ENCODE measurements at regions not wholly inside any gene's neighbourhood (a gene's known extent, or its start where the extent isn't known, plus 50 kb on each side); places are given as distances from the start of the nearest gene placed in this dataset.

GRCh38 chr4:34035225-34035624 is 2209.1 kb downstream of the ARAP2 start:
- intact Hi-C loops (cut with DNase I; ENCODE audit: low total_unique reads) = no loop called here
- 55 to 73% methylated on average over 1 of the region's 1 CpG for WGBS, 2 donors
- TF ChIP-seq, protein P1, sequence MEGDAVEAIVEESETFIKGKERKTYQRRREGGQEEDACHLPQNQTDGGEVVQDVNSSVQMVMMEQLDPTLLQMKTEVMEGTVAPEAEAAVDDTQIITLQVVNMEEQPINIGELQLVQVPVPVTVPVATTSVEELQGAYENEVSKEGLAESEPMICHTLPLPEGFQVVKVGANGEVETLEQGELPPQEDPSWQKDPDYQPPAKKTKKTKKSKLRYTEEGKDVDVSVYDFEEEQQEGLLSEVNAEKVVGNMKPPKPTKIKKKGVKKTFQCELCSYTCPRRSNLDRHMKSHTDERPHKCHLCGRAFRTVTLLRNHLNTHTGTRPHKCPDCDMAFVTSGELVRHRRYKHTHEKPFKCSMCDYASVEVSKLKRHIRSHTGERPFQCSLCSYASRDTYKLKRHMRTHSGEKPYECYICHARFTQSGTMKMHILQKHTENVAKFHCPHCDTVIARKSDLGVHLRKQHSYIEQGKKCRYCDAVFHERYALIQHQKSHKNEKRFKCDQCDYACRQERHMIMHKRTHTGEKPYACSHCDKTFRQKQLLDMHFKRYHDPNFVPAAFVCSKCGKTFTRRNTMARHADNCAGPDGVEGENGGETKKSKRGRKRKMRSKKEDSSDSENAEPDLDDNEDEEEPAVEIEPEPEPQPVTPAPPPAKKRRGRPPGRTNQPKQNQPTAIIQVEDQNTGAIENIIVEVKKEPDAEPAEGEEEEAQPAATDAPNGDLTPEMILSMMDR (IDR thresholded peaks at IDR 0.05) = no peak
- no peak for TF ChIP-seq POLR2A (IDR thresholded peaks at IDR 0.05)
- no peak for DNase-seq
- Histone ChIP-seq H3K9me3 (no peaks in the 10 kb centered on the region), H3K4me3 (no peak overlapping the region), H3K4me1 (no peaks in the 10 kb centered on the region), H3K27me3 (no peaks in the 10 kb centered on the region), H3K36me3 (ENCODE audit: low read depth, missing control alignments) (no peaks in the 10 kb centered on the region), H3K27ac (no peak overlapping the region)

GRCh38 chr4:34037280-34037679 is 2207.0 kb downstream of the ARAP2 start:
- 41 to 79% methylated on average over 1 of the region's 1 CpG for WGBS, 2 donors
- Histone ChIP-seq H3K36me3 (ENCODE audit: low read depth, missing control alignments) (no peaks in the 10 kb centered on the region), H3K4me1 (no peaks in the 10 kb centered on the region), H3K9me3 (no peaks in the 10 kb centered on the region), H3K4me3 (no peak overlapping the region), H3K27ac (no peak overlapping the region), H3K27me3 (no peaks in the 10 kb centered on the region)
- TF ChIP-seq POLR2A (IDR thresholded peaks at IDR 0.05) = no peak
- intact Hi-C loops (cut with DNase I; ENCODE audit: low total_unique reads) = no loop called here
- no peak for DNase-seq

DNA sequence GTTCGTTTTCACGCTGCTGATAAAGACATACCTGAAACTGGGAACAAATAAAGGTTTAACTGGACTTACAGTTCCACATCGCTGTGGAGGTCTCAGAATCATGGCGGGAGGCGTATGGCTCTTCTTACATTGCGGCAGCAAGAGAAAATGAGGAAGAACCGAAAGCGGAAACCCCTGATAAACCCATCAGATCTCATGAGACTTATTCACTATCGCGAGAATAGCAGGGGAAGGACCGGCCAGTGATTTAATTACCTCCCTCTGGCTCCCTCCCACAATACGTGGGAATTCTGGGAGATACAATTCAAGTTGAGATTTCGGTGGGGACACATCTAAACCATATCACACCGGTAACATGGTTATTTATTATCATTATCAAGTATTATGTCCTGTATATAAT is 2204.5 kb downstream of the ARAP2 start:
- WGBS, 2 donors = 77 to 79% methylated on average over 14 of the region's 14 CpGs
- H3K27me3 ChIP-seq = no peaks in the 10 kb centered on the region
- TF ChIP-seq, protein P1 (IDR thresholded peaks at IDR 0.05) = no peak
- no peak for TF ChIP-seq POLR2A (IDR thresholded peaks at IDR 0.05)
- no peaks in the 10 kb centered on the region for H3K4me1 ChIP-seq
- H3K4me3 ChIP-seq = peak overlapping the region; percentile 20 to 38
- intact Hi-C loops (cut with DNase I; ENCODE audit: low total_unique reads) = no loop called here
- DNase-seq = peak; percentile 35
- H3K9me3 ChIP-seq = no peaks in the 10 kb centered on the region
- H3K27ac ChIP-seq = no peak overlapping the region
- H3K36me3 ChIP-seq (ENCODE audit: low read depth, missing control alignments) = no peaks in the 10 kb centered on the region

GRCh38 chr4:34043131-34043530 is 2201.2 kb downstream of the ARAP2 start:
- H3K4me1 ChIP-seq = no peaks in the 10 kb centered on the region
- H3K27me3 ChIP-seq = no peaks in the 10 kb centered on the region
- intact Hi-C loops (cut with DNase I; ENCODE audit: low total_unique reads) = no loop called here
- 89 to 92% methylated on average over 1 of the region's 1 CpG for WGBS, 2 donors
- no peak for DNase-seq
- no peaks in the 10 kb centered on the region for H3K9me3 ChIP-seq
- TF ChIP-seq, protein P1 (IDR thresholded peaks at IDR 0.05) = no peak
- TF ChIP-seq POLR2A (IDR thresholded peaks at IDR 0.05) = no peak
- no peaks in the 10 kb centered on the region for H3K36me3 ChIP-seq (ENCODE audit: low read depth, missing control alignments)
- no peak overlapping the region for H3K4me3 ChIP-seq
- no peak overlapping the region for H3K27ac ChIP-seq

DNA sequence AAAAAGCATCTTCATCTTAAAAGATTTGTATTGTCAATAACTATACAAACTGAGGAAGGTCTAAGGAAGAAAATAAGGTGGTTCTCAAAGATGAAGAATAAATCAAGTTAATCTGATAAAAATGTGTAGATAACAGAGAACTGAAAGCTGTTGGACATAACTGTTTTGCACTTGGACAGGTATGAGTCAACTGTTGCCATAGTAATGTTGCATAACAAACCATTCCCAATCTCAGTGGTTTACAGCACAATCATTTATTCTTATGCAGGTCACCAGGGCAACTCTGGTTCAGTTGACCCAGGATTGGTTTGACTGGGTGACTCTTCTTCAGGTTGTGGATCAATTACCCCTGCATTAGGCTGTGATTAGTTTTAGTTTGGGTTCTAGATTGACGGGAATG is 2197.7 kb downstream of the ARAP2 start:
- 100% methylated on average over 1 of the region's 1 CpG for whole genome bisulfite sequencing, 2 donors
- H3K36me3 ChIP-seq (ENCODE audit: low read depth, missing control alignments) = no peaks in the 10 kb centered on the region
- H3K27ac ChIP-seq = no peak overlapping the region
- no peak for DNase-seq
- no peaks in the 10 kb centered on the region for H3K27me3 ChIP-seq
- intact Hi-C loops (cut with DNase I; ENCODE audit: low total_unique reads) = no loop called here
- no peak overlapping the region for H3K4me3 ChIP-seq
- no peaks in the 10 kb centered on the region for H3K9me3 ChIP-seq
- no peaks in the 10 kb centered on the region for H3K4me1 ChIP-seq
- TF ChIP-seq, protein P1 (IDR thresholded peaks at IDR 0.05) = no peak
- no peak for TF ChIP-seq POLR2A (IDR thresholded peaks at IDR 0.05)
